ENCODE measurements at regions not wholly inside any gene's neighbourhood (a gene's known extent, or its start where the extent isn't known, plus 50 kb on each side); places are given as distances from the start of the nearest gene placed in this dataset.
"Not testable (repeated sequence)": the region's sequence is repeated elsewhere in the genome, so short reads cannot be mapped to it uniquely, and the experiment has no call there.

GRCh38 chr13:84579901-84580300 is 697.6 kb upstream of the SLITRK1 start:
- not testable (repeated sequence) for H3K4me1 ChIP-seq (ENCODE audit: control insufficient read depth, insufficient read depth, low read length, poor library complexity, severe bottlenecking); H3K27ac ChIP-seq (ENCODE audit: low read depth, low read length, severe bottlenecking); H3K4me3 ChIP-seq (ENCODE audit: extremely low read depth, insufficient read depth, low read length, poor library complexity, severe bottlenecking); H3K9me3 ChIP-seq (ENCODE audit: control insufficient read depth, low read length); H3K36me3 ChIP-seq (ENCODE audit: control insufficient read depth, insufficient read depth, low read length)
- 85 to 90% methylated on average over 12 of the region's 12 CpGs for WGBS, 2 experiments (ENCODE audit: insufficient coverage in 2 of 2)

- Histone ChIP-seq H3K9me3 (ENCODE audit: control insufficient read depth, low read length) (no peaks in the 10 kb centered on the region), H3K4me3 (ENCODE audit: extremely low read depth, insufficient read depth, low read length, poor library complexity, severe bottlenecking) (no peak overlapping the region), H3K27ac (ENCODE audit: low read depth, low read length, severe bottlenecking) (no peak overlapping the region), H3K36me3 (ENCODE audit: control insufficient read depth, insufficient read depth, low read length) (no peaks in the 10 kb centered on the region), H3K4me1 (ENCODE audit: control insufficient read depth, insufficient read depth, low read length, poor library complexity, severe bottlenecking) (no peaks in the 10 kb centered on the region)
Observed at GRCh38 chr13:84574851-84575250, 692.6 kb upstream of the SLITRK1 start.

GRCh38 chr13:84571264-84571663 is 689.0 kb upstream of the SLITRK1 start:
- no peak overlapping the region for H3K4me3 ChIP-seq (ENCODE audit: extremely low read depth, insufficient read depth, low read length, poor library complexity, severe bottlenecking)
- H3K36me3 ChIP-seq (ENCODE audit: control insufficient read depth, insufficient read depth, low read length): no peaks in the 10 kb centered on the region
- no peaks in the 10 kb centered on the region for H3K4me1 ChIP-seq (ENCODE audit: control insufficient read depth, insufficient read depth, low read length, poor library complexity, severe bottlenecking)
- H3K27ac ChIP-seq (ENCODE audit: low read depth, low read length, severe bottlenecking): no peak overlapping the region
- WGBS, 2 experiments (ENCODE audit: insufficient coverage in 2 of 2): 72 to 100% methylated on average over 1 to 2 of the region's 3 CpGs
- H3K9me3 ChIP-seq (ENCODE audit: control insufficient read depth, low read length): no peaks in the 10 kb centered on the region

GRCh38 chr13:84570831-84571230 is 688.6 kb upstream of the SLITRK1 start:
- Histone ChIP-seq H3K36me3 (ENCODE audit: control insufficient read depth, insufficient read depth, low read length) (no peaks in the 10 kb centered on the region), H3K4me3 (ENCODE audit: extremely low read depth, insufficient read depth, low read length, poor library complexity, severe bottlenecking) (no peak overlapping the region), H3K4me1 (ENCODE audit: control insufficient read depth, insufficient read depth, low read length, poor library complexity, severe bottlenecking) (no peaks in the 10 kb centered on the region), H3K9me3 (ENCODE audit: control insufficient read depth, low read length) (no peaks in the 10 kb centered on the region), H3K27ac (ENCODE audit: low read depth, low read length, severe bottlenecking) (no peak overlapping the region)
- WGBS, 2 experiments (ENCODE audit: insufficient coverage in 2 of 2): no CpG with 5 or more reads among the region's 2 CpGs

GRCh38 chr13:84569366-84569765 is 687.1 kb upstream of the SLITRK1 start:
- H3K9me3 ChIP-seq (ENCODE audit: control insufficient read depth, low read length): no peaks in the 10 kb centered on the region
- H3K4me1 ChIP-seq (ENCODE audit: control insufficient read depth, insufficient read depth, low read length, poor library complexity, severe bottlenecking): no peaks in the 10 kb centered on the region
- WGBS, 2 experiments (ENCODE audit: insufficient coverage in 2 of 2): no CpG with 5 or more reads among the region's 1 CpG
- no peak overlapping the region for H3K27ac ChIP-seq (ENCODE audit: low read depth, low read length, severe bottlenecking)
- H3K4me3 ChIP-seq (ENCODE audit: extremely low read depth, insufficient read depth, low read length, poor library complexity, severe bottlenecking): no peak overlapping the region
- H3K36me3 ChIP-seq (ENCODE audit: control insufficient read depth, insufficient read depth, low read length): no peaks in the 10 kb centered on the region

GRCh38 chr13:84567848-84568247 is 685.6 kb upstream of the SLITRK1 start:
- no peaks in the 10 kb centered on the region for H3K9me3 ChIP-seq (ENCODE audit: control insufficient read depth, low read length)
- H3K36me3 ChIP-seq (ENCODE audit: control insufficient read depth, insufficient read depth, low read length): no peaks in the 10 kb centered on the region
- no peaks in the 10 kb centered on the region for H3K4me1 ChIP-seq (ENCODE audit: control insufficient read depth, insufficient read depth, low read length, poor library complexity, severe bottlenecking)
- WGBS, 2 experiments (ENCODE audit: insufficient coverage in 2 of 2): 44 to 72% methylated on average over 1 of the region's 1 CpG
- H3K27ac ChIP-seq (ENCODE audit: low read depth, low read length, severe bottlenecking): no peak overlapping the region
- H3K4me3 ChIP-seq (ENCODE audit: extremely low read depth, insufficient read depth, low read length, poor library complexity, severe bottlenecking): no peak overlapping the region

GRCh38 chr13:84566780-84567179 is 684.5 kb upstream of the SLITRK1 start:
- no peak overlapping the region for H3K4me3 ChIP-seq (ENCODE audit: extremely low read depth, insufficient read depth, low read length, poor library complexity, severe bottlenecking)
- H3K9me3 ChIP-seq (ENCODE audit: control insufficient read depth, low read length): no peaks in the 10 kb centered on the region
- H3K4me1 ChIP-seq (ENCODE audit: control insufficient read depth, insufficient read depth, low read length, poor library complexity, severe bottlenecking): no peaks in the 10 kb centered on the region
- no peak overlapping the region for H3K27ac ChIP-seq (ENCODE audit: low read depth, low read length, severe bottlenecking)
- no peaks in the 10 kb centered on the region for H3K36me3 ChIP-seq (ENCODE audit: control insufficient read depth, insufficient read depth, low read length)
- 90 to 100% methylated on average over 2 of the region's 2 CpGs for WGBS, 2 experiments (ENCODE audit: insufficient coverage in 2 of 2)

- H3K4me1 ChIP-seq (ENCODE audit: control insufficient read depth, insufficient read depth, low read length, poor library complexity, severe bottlenecking): no peaks in the 10 kb centered on the region
- no peak overlapping the region for H3K4me3 ChIP-seq (ENCODE audit: extremely low read depth, insufficient read depth, low read length, poor library complexity, severe bottlenecking)
- no peaks in the 10 kb centered on the region for H3K9me3 ChIP-seq (ENCODE audit: control insufficient read depth, low read length)
- H3K36me3 ChIP-seq (ENCODE audit: control insufficient read depth, insufficient read depth, low read length): no peaks in the 10 kb centered on the region
- H3K27ac ChIP-seq (ENCODE audit: low read depth, low read length, severe bottlenecking): no peak overlapping the region
- 86% methylated on average over 1 of the region's 3 CpGs; no CpG with 5 or more reads in 1 of the 2 experiments for WGBS, 2 experiments (ENCODE audit: insufficient coverage in 2 of 2)
Observed at GRCh38 chr13:84563611-84564010, 681.3 kb upstream of the SLITRK1 start.

- peaks cover 4% of the 10 kb centered on the region for H3K9me3 ChIP-seq (ENCODE audit: control insufficient read depth, low read length)
- no peaks in the 10 kb centered on the region for H3K4me1 ChIP-seq (ENCODE audit: control insufficient read depth, insufficient read depth, low read length, poor library complexity, severe bottlenecking)
- H3K4me3 ChIP-seq (ENCODE audit: extremely low read depth, insufficient read depth, low read length, poor library complexity, severe bottlenecking): no peak overlapping the region
- H3K27ac ChIP-seq (ENCODE audit: low read depth, low read length, severe bottlenecking): no peak overlapping the region
- H3K36me3 ChIP-seq (ENCODE audit: control insufficient read depth, insufficient read depth, low read length): no peaks in the 10 kb centered on the region
- 44 to 100% methylated on average over 1 to 2 of the region's 5 CpGs for WGBS, 2 experiments (ENCODE audit: insufficient coverage in 2 of 2)
Observed at GRCh38 chr13:84553227-84553626, 671.0 kb upstream of the SLITRK1 start.

GRCh38 chr13:84543962-84544361 is 661.7 kb upstream of the SLITRK1 start:
- H3K9me3 ChIP-seq (ENCODE audit: control insufficient read depth, low read length): no peaks in the 10 kb centered on the region
- no CpG with 5 or more reads among the region's 3 CpGs for WGBS, 2 experiments (ENCODE audit: insufficient coverage in 2 of 2)
- H3K27ac ChIP-seq (ENCODE audit: low read depth, low read length, severe bottlenecking): no peak overlapping the region
- no peaks in the 10 kb centered on the region for H3K36me3 ChIP-seq (ENCODE audit: control insufficient read depth, insufficient read depth, low read length)
- no peaks in the 10 kb centered on the region for H3K4me1 ChIP-seq (ENCODE audit: control insufficient read depth, insufficient read depth, low read length, poor library complexity, severe bottlenecking)
- no peak overlapping the region for H3K4me3 ChIP-seq (ENCODE audit: extremely low read depth, insufficient read depth, low read length, poor library complexity, severe bottlenecking)

- no peaks in the 10 kb centered on the region for H3K4me1 ChIP-seq (ENCODE audit: control insufficient read depth, insufficient read depth, low read length, poor library complexity, severe bottlenecking)
- no peaks in the 10 kb centered on the region for H3K9me3 ChIP-seq (ENCODE audit: control insufficient read depth, low read length)
- H3K36me3 ChIP-seq (ENCODE audit: control insufficient read depth, insufficient read depth, low read length): no peaks in the 10 kb centered on the region
- no peak overlapping the region for H3K27ac ChIP-seq (ENCODE audit: low read depth, low read length, severe bottlenecking)
- WGBS, 2 experiments (ENCODE audit: insufficient coverage in 2 of 2): no CpG with 5 or more reads among the region's 1 CpG
- H3K4me3 ChIP-seq (ENCODE audit: extremely low read depth, insufficient read depth, low read length, poor library complexity, severe bottlenecking): no peak overlapping the region
Observed at GRCh38 chr13:84542348-84542747, 660.1 kb upstream of the SLITRK1 start.

- Histone ChIP-seq H3K36me3 (ENCODE audit: control insufficient read depth, insufficient read depth, low read length) (no peaks in the 10 kb centered on the region), H3K4me3 (ENCODE audit: extremely low read depth, insufficient read depth, low read length, poor library complexity, severe bottlenecking) (no peak overlapping the region), H3K27ac (ENCODE audit: low read depth, low read length, severe bottlenecking) (no peak overlapping the region), H3K9me3 (ENCODE audit: control insufficient read depth, low read length) (no peaks in the 10 kb centered on the region), H3K4me1 (ENCODE audit: control insufficient read depth, insufficient read depth, low read length, poor library complexity, severe bottlenecking) (no peaks in the 10 kb centered on the region)
- WGBS, 2 experiments (ENCODE audit: insufficient coverage in 2 of 2): 100% methylated on average over 1 of the region's 2 CpGs; no CpG with 5 or more reads in 1 of the 2 experiments
Observed at GRCh38 chr13:84536906-84537305, 654.6 kb upstream of the SLITRK1 start.

Data from mesodermal cell (in vitro differentiated cells).